ENCODE measurements at regions not wholly inside any gene's neighbourhood (a gene's known extent, or its start where the extent isn't known, plus 50 kb on each side); places are given as distances from the start of the nearest gene placed in this dataset.

- H3K27ac Mint-ChIP-seq = no peak overlapping the region
- Histone ChIP-seq H3K9me2 (ENCODE audit: insufficient read depth) (no peaks in the 10 kb centered on the region), H3K27me3 (ENCODE audit: insufficient read depth) (peaks cover 2% of the 10 kb centered on the region; the same call in 1 of the 2 replicates), H4K20me1 (replicated peaks; ENCODE audit: insufficient read depth) (no peaks in the 10 kb centered on the region), H3K4me2 (no peak overlapping the region), H3K4me1 (ENCODE audit: insufficient read depth) (peaks cover 19% of the 10 kb centered on the region), H3K36me3 (ENCODE audit: insufficient read depth) (no peaks in the 10 kb centered on the region), H2AFZ (peak overlapping the region; percentile 72), H3K4me3 (no peak overlapping the region), H3K79me2 (replicated peaks; ENCODE audit: insufficient read depth) (no peaks in the 10 kb centered on the region), H3K27ac (ENCODE audit: low read depth) (no peak overlapping the region), H3F3A (replicated peaks; ENCODE audit: low read depth) (0 out of 2 replicates have a peak, but pooled peaks cover 3% of the 10 kb centered on the region)
- peak; percentile 58 for DNase-seq (ENCODE audit: low spot score)
- no peak overlapping the region for H3K4me3 Mint-ChIP-seq
- peak; percentile 70 for ATAC-seq
- peaks cover 44% of the 10 kb centered on the region for H3K4me1 Mint-ChIP-seq
- no peaks in the 10 kb centered on the region for H3K9me3 Mint-ChIP-seq
- no peak for TF ChIP-seq ZNF114 (CRISPR knock-in tag; IDR thresholded peaks at IDR 0.05)
- TF ChIP-seq, protein P1, sequence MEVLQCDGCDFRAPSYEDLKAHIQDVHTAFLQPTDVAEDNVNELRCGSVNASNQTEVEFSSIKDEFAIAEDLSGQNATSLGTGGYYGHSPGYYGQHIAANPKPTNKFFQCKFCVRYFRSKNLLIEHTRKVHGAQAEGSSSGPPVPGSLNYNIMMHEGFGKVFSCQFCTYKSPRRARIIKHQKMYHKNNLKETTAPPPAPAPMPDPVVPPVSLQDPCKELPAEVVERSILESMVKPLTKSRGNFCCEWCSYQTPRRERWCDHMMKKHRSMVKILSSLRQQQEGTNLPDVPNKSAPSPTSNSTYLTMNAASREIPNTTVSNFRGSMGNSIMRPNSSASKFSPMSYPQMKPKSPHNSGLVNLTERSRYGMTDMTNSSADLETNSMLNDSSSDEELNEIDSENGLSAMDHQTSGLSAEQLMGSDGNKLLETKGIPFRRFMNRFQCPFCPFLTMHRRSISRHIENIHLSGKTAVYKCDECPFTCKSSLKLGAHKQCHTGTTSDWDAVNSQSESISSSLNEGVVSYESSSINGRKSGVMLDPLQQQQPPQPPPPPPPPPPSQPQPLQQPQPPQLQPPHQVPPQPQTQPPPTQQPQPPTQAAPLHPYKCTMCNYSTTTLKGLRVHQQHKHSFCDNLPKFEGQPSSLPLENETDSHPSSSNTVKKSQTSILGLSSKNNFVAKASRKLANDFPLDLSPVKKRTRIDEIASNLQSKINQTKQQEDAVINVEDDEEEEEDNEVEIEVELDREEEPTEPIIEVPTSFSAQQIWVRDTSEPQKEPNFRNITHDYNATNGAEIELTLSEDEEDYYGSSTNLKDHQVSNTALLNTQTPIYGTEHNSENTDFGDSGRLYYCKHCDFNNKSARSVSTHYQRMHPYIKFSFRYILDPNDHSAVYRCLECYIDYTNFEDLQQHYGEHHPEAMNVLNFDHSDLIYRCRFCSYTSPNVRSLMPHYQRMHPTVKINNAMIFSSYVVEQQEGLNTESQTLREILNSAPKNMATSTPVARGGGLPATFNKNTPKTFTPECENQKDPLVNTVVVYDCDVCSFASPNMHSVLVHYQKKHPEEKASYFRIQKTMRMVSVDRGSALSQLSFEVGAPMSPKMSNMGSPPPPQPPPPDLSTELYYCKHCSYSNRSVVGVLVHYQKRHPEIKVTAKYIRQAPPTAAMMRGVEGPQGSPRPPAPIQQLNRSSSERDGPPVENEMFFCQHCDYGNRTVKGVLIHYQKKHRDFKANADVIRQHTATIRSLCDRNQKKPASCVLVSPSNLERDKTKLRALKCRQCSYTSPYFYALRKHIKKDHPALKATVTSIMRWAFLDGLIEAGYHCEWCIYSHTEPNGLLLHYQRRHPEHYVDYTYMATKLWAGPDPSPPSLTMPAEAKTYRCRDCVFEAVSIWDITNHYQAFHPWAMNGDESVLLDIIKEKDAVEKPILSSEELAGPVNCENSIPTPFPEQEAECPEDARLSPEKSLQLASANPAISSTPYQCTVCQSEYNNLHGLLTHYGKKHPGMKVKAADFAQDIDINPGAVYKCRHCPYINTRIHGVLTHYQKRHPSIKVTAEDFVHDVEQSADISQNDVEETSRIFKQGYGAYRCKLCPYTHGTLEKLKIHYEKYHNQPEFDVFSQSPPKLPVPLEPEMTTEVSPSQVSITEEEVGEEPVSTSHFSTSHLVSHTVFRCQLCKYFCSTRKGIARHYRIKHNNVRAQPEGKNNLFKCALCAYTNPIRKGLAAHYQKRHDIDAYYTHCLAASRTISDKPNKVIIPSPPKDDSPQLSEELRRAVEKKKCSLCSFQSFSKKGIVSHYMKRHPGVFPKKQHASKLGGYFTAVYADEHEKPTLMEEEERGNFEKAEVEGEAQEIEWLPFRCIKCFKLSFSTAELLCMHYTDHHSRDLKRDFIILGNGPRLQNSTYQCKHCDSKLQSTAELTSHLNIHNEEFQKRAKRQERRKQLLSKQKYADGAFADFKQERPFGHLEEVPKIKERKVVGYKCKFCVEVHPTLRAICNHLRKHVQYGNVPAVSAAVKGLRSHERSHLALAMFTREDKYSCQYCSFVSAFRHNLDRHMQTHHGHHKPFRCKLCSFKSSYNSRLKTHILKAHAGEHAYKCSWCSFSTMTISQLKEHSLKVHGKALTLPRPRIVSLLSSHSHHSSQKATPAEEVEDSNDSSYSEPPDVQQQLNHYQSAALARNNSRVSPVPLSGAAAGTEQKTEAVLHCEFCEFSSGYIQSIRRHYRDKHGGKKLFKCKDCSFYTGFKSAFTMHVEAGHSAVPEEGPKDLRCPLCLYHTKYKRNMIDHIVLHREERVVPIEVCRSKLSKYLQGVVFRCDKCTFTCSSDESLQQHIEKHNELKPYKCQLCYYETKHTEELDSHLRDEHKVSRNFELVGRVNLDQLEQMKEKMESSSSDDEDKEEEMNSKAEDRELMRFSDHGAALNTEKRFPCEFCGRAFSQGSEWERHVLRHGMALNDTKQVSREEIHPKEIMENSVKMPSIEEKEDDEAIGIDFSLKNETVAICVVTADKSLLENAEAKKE (CRISPR knock-in tag; IDR thresholded peaks at IDR 0.05) = no peak
- TF ChIP-seq ZNF331 (CRISPR knock-in tag; IDR thresholded peaks at IDR 0.05; ENCODE audit: low read depth) = no peak
- no peak for TF ChIP-seq CTCF (conservative IDR thresholded peaks at IDR 0.05; ENCODE audit: low read depth in 2 of 2)
- no peak for TF ChIP-seq NANOG (IDR thresholded peaks at IDR 0.05; ENCODE audit: borderline replicate concordance)
- TF ChIP-seq, protein P2, sequence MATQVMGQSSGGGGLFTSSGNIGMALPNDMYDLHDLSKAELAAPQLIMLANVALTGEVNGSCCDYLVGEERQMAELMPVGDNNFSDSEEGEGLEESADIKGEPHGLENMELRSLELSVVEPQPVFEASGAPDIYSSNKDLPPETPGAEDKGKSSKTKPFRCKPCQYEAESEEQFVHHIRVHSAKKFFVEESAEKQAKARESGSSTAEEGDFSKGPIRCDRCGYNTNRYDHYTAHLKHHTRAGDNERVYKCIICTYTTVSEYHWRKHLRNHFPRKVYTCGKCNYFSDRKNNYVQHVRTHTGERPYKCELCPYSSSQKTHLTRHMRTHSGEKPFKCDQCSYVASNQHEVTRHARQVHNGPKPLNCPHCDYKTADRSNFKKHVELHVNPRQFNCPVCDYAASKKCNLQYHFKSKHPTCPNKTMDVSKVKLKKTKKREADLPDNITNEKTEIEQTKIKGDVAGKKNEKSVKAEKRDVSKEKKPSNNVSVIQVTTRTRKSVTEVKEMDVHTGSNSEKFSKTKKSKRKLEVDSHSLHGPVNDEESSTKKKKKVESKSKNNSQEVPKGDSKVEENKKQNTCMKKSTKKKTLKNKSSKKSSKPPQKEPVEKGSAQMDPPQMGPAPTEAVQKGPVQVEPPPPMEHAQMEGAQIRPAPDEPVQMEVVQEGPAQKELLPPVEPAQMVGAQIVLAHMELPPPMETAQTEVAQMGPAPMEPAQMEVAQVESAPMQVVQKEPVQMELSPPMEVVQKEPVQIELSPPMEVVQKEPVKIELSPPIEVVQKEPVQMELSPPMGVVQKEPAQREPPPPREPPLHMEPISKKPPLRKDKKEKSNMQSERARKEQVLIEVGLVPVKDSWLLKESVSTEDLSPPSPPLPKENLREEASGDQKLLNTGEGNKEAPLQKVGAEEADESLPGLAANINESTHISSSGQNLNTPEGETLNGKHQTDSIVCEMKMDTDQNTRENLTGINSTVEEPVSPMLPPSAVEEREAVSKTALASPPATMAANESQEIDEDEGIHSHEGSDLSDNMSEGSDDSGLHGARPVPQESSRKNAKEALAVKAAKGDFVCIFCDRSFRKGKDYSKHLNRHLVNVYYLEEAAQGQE (IDR thresholded peaks at IDR 0.05; ENCODE audit: unreplicated experiment) = no peak
- 0 out of 2 replicates have a peak, but pooled peaks have one; percentile 15 for TF ChIP-seq CREB1 (CRISPR knock-in tag; IDR thresholded peaks at IDR 0.05; ENCODE audit: low read depth)
- H3K36me3 Mint-ChIP-seq (ENCODE audit: low read depth) = no peaks in the 10 kb centered on the region
- H3K27me3 Mint-ChIP-seq (ENCODE audit: insufficient read depth, low read depth, poor library complexity) = peaks cover 13% of the 10 kb centered on the region
These were observed 84.5 kb upstream of the SNTG2 start for GRCh38 chr2:866009-866680.

All from GM23338 (cell line).